Ascending aorta (tissue), 2 donors: ENCODE measurements at regions not wholly inside any gene's neighbourhood (a gene's known extent, or its start where the extent isn't known, plus 50 kb on each side); places are given as distances from the start of the nearest gene placed in this dataset.

ENCODE experiments used
- DNase-seq, 2 donors: peaks; one replicate each; pipeline ENCODE4 v3.0.0-alpha.2; 2019; ENCODE audit warnings: low spot score in 2 of 2
- H3K27ac ChIP-seq, 2 donors: fragments of 200-600 bp; sonication (generic); one replicate each; pipeline ENCODE4 v1.5.1; 2016 to 2017; ENCODE audit warnings: mild to moderate bottlenecking in 1 of 2
- H3K27me3 ChIP-seq: fragments of 200-600 bp; sonication (generic); one replicate; pipeline ENCODE4 v1.5.1; 2017
- H3K36me3 ChIP-seq, 2 donors: fragments of 200-600 bp; sonication (generic); one replicate each; pipeline ENCODE4 v1.5.1; 2016
- H3K4me1 ChIP-seq, 2 donors: fragments of 200-600 bp; sonication (generic); one replicate each; pipeline ENCODE4 v1.5.1; 2016 to 2017; ENCODE audit warnings: mild to moderate bottlenecking in 1 of 2
- H3K4me3 ChIP-seq, 2 donors: fragments of 200-600 bp; sonication (generic); one replicate each; pipeline ENCODE4 v1.5.1; 2016 to 2017; ENCODE audit warnings: mild to moderate bottlenecking in 1 of 2
- H3K9me3 ChIP-seq, 2 donors: fragments of 200-600 bp; sonication (generic); one replicate each; pipeline ENCODE4 v1.5.1; 2016
- CTCF ChIP-seq, 3 experiments: fragments of 200-600 bp in 2 of 3; fragments of 450-650 bp in 1 of 3; sonication (generic) in 2 of 3; IDR thresholded peaks; one replicate each; pipeline ENCODE4 v1.5.1; 2016 to 2019; ENCODE audit warnings: antibody characterized with exemption in 3 of 3, mild to moderate bottlenecking in 1 of 3, moderate library complexity in 1 of 3
- intact Hi-C: fragments of 100-400 bp; cut with DNase I; formaldehyde crosslinking; loops from one replicate; pipeline ENCODE4 v1.15.1; 2023

DNA sequence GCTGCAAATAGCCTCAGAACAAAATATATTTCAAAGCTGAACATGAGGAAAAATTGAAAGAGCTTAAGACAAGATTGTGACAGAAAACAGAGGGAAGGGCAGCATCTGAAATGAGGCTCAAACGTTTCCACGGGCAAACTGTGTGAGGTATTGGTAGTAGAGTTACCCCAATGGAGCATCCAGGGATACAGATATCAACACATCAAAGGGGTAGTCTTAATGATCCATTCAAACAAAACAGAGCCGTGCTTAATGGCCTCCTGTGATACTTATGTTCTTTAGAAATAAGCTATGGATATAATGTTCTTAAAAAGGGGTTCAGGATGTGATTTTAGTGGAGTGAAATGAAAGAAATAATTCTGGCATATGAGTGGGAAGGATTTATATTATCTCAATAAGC, 430.3 kb upstream of the PDZRN3 start:
- intact Hi-C loops, result no loop called here
- H3K27me3 ChIP-seq, result no peaks in the 10 kb centered on the region

DNA sequence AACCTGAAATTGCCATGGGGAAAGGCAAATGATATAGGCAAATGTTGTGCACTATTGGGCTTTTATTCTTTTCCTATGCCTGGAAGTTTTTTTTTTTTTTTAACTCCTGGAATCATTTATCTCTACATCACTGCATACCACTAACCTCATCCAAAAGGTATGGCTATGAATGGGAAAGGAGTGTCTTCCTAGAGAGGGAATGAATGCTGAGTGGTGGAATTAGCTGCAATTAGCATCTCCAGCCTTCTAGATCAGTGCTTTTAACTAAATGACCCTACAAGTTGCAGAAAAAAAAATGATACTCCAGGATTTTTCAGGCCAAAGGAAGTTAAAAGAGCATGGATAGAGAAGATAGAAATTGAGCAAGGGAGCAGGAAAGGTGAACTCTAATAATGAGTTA, 429.8 kb upstream of the PDZRN3 start:
- H3K4me3 ChIP-seq, result no peak overlapping the region
- no peaks in the 10 kb centered on the region for H3K36me3 ChIP-seq
- DNase-seq, result no peak
- no peak overlapping the region for H3K27ac ChIP-seq
- H3K4me1 ChIP-seq, result no peaks in the 10 kb centered on the region
- H3K27me3 ChIP-seq, result no peaks in the 10 kb centered on the region
- no peaks in the 10 kb centered on the region for H3K9me3 ChIP-seq
- TF ChIP-seq CTCF (IDR thresholded peaks at IDR 0.05), result no peak
- intact Hi-C loops, result no loop called here

More for the DNA sequence above, 430.3 kb upstream of the PDZRN3 start:
- DNase-seq, result no peak
- H3K36me3 ChIP-seq, result no peaks in the 10 kb centered on the region
- TF ChIP-seq CTCF (IDR thresholded peaks at IDR 0.05), result no peak
- no peaks in the 10 kb centered on the region for H3K9me3 ChIP-seq
- H3K4me3 ChIP-seq, result no peak overlapping the region
- no peaks in the 10 kb centered on the region for H3K4me1 ChIP-seq
- no peak overlapping the region for H3K27ac ChIP-seq

DNA sequence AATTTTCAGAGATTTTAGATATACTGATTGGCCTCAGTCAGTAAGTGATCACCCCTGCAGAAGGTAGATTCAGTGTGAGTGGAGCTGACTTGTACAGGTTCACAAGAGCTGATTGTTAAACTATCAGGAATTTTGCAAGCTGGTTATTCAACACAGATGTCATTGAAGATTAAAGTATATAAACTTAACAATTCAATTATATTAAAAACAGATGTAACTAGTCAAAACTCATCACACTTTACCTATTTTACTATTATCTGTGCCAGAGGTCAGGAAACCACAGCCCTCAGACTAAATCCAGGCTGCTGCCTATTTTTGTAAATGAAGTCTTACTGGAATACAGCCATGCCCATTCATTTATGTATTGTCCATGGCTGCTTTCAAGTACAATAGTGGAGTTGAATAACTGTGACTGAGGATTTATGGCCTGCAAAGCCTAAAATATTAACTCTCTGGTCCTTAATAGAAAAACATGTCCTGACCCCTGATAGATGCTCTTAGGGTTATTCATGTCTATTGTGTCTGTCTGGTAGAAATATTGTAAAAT, 429.3 kb upstream of the PDZRN3 start:
- no peak for TF ChIP-seq CTCF (IDR thresholded peaks at IDR 0.05)
- Histone ChIP-seq H3K9me3 (no peaks in the 10 kb centered on the region), H3K4me3 (no peak overlapping the region), H3K36me3 (no peaks in the 10 kb centered on the region), H3K27ac (no peak overlapping the region), H3K27me3 (no peaks in the 10 kb centered on the region), H3K4me1 (no peaks in the 10 kb centered on the region)
- intact Hi-C loops, result no loop called here
- DNase-seq, result no peak

DNA sequence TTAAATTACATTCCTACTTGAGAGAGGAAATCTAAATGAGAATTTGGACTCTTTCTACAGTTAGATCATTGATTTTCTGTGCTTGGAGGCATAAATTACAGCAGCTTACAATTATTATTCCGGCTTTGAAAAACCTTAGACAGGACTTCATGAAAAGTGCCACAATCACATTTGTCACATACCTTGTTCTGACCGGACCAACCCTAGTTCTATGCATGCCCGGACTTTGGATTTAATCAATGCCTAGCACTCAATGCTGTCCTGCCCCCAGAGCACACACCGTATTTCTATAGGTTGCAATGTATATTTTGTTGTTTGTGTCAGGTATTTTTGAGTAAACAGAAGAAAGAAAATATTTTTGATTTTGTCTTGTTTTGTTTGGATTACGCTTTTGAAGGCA, 424.7 kb upstream of the PDZRN3 start:
- Histone ChIP-seq H3K36me3 (no peaks in the 10 kb centered on the region), H3K27ac (no peak overlapping the region), H3K27me3 (no peaks in the 10 kb centered on the region), H3K4me1 (no peaks in the 10 kb centered on the region), H3K4me3 (no peak overlapping the region), H3K9me3 (no peaks in the 10 kb centered on the region)
- TF ChIP-seq CTCF (IDR thresholded peaks at IDR 0.05), result no peak
- DNase-seq, result no peak
- intact Hi-C loops, result no loop called here

- no peaks in the 10 kb centered on the region for H3K4me1 ChIP-seq
- no peak for DNase-seq
- intact Hi-C loops, result no loop called here
- H3K36me3 ChIP-seq, result no peaks in the 10 kb centered on the region
- TF ChIP-seq CTCF (IDR thresholded peaks at IDR 0.05), result no peak
- H3K4me3 ChIP-seq, result no peak overlapping the region
- H3K27ac ChIP-seq, result no peak overlapping the region
- H3K9me3 ChIP-seq, result no peaks in the 10 kb centered on the region
- H3K27me3 ChIP-seq, result no peaks in the 10 kb centered on the region
Observed at GRCh38 chr3:74048699-74049098, 424.0 kb upstream of the PDZRN3 start.

- no peaks in the 10 kb centered on the region for H3K9me3 ChIP-seq
- H3K4me1 ChIP-seq, result no peaks in the 10 kb centered on the region
- no peak for TF ChIP-seq CTCF (IDR thresholded peaks at IDR 0.05)
- no peaks in the 10 kb centered on the region for H3K27me3 ChIP-seq
- intact Hi-C loops, result no loop called here
- DNase-seq, result no peak
- H3K4me3 ChIP-seq, result no peak overlapping the region
- no peak overlapping the region for H3K27ac ChIP-seq
- no peaks in the 10 kb centered on the region for H3K36me3 ChIP-seq
Observed at GRCh38 chr3:74045000-74045399, 420.3 kb upstream of the PDZRN3 start.
